ENCODE measurements at regions not wholly inside any gene's neighbourhood (a gene's known extent, or its start where the extent isn't known, plus 50 kb on each side); places are given as distances from the start of the nearest gene placed in this dataset.

- no peak for TF ChIP-seq CTCF (IDR thresholded peaks at IDR 0.05)
- TF ChIP-seq POLR2A (IDR thresholded peaks at IDR 0.05): no peak
- no peak for TF ChIP-seq EP300 (IDR thresholded peaks at IDR 0.05)
Measured at GRCh38 chr4:89639395-89639794, 197.6 kb downstream of the SNCA start.
